Nephron progenitor cell (in vitro differentiated cells): ENCODE measurements at regions not wholly inside any gene's neighbourhood (a gene's known extent, or its start where the extent isn't known, plus 50 kb on each side); places are given as distances from the start of the nearest gene placed in this dataset.

Source experiments
- DNase-seq: peaks from one replicate; pipeline ENCODE4 v3.0.0; 2021
- H3K27ac Mint-ChIP-seq: 2 replicates; pipeline ENCODE4 v1.8.0; 2021; ENCODE audit warnings: mild to moderate bottlenecking, moderate library complexity, mixed read lengths
- H3K27me3 Mint-ChIP-seq: 2 replicates; pipeline ENCODE4 v1.8.0; 2021; ENCODE audit warnings: mild to moderate bottlenecking, low read depth, mixed read lengths; ENCODE audit not compliant: poor library complexity
- H3K36me3 Mint-ChIP-seq: 2 replicates; pipeline ENCODE4 v1.8.0; 2021; ENCODE audit warnings: low read depth, mixed read lengths
- H3K4me1 Mint-ChIP-seq: 2 replicates; pipeline ENCODE4 v1.8.0; 2021; ENCODE audit warnings: mixed read lengths
- H3K4me3 Mint-ChIP-seq: 2 replicates; pipeline ENCODE4 v1.8.0; 2021; ENCODE audit warnings: mild to moderate bottlenecking, moderate library complexity, mixed read lengths
- H3K9me3 Mint-ChIP-seq: 2 replicates; pipeline ENCODE4 v1.8.0; 2021; ENCODE audit warnings: mild to moderate bottlenecking, moderate library complexity, mixed read lengths
- TF ChIP-seq, protein P1 (sequence below): fragments of 200-600 bp; sonication (generic); IDR thresholded peaks from 2 replicates; pipeline ENCODE4 v1.5.0; 2021; ENCODE audit warnings: antibody characterized with exemption

- no peak for DNase-seq
- Mint-ChIP-seq H3K9me3 (no peaks in the 10 kb centered on the region), H3K4me1 (peaks cover 8% of the 10 kb centered on the region), H3K27ac (no peak overlapping the region), H3K36me3 (no peaks in the 10 kb centered on the region), H3K27me3 (no peaks in the 10 kb centered on the region), H3K4me3 (no peak overlapping the region)
- TF ChIP-seq, protein P1, sequence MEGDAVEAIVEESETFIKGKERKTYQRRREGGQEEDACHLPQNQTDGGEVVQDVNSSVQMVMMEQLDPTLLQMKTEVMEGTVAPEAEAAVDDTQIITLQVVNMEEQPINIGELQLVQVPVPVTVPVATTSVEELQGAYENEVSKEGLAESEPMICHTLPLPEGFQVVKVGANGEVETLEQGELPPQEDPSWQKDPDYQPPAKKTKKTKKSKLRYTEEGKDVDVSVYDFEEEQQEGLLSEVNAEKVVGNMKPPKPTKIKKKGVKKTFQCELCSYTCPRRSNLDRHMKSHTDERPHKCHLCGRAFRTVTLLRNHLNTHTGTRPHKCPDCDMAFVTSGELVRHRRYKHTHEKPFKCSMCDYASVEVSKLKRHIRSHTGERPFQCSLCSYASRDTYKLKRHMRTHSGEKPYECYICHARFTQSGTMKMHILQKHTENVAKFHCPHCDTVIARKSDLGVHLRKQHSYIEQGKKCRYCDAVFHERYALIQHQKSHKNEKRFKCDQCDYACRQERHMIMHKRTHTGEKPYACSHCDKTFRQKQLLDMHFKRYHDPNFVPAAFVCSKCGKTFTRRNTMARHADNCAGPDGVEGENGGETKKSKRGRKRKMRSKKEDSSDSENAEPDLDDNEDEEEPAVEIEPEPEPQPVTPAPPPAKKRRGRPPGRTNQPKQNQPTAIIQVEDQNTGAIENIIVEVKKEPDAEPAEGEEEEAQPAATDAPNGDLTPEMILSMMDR = no peak
These were observed 692.1 kb upstream of the CELF4 start for GRCh38 chr18:38257661-38258060.

DNA sequence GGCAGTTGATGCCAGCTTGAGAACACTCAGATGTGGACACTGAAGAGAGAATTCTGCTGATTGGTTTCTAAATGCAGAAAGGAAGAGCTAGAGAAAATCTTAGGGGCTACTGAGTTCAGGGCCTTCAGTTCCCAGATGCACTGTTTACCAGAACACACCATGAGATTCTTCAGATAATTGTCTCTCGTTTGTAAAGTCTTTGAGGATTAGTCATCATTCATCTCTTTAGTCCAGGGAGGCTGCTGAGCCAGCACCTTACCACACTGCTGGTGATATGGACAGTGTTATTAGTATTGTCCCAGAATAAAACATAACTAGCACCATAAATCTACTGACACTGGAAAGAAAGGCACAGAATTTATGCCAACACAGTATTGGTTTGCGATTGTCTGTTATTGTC is 690.8 kb upstream of the CELF4 start:
- Mint-ChIP-seq H3K9me3 (no peaks in the 10 kb centered on the region), H3K27me3 (no peaks in the 10 kb centered on the region), H3K4me3 (no peak overlapping the region), H3K27ac (no peak overlapping the region), H3K36me3 (no peaks in the 10 kb centered on the region), H3K4me1 (peaks cover 8% of the 10 kb centered on the region)
- TF ChIP-seq, protein P1 = no peak
- DNase-seq = no peak

DNA sequence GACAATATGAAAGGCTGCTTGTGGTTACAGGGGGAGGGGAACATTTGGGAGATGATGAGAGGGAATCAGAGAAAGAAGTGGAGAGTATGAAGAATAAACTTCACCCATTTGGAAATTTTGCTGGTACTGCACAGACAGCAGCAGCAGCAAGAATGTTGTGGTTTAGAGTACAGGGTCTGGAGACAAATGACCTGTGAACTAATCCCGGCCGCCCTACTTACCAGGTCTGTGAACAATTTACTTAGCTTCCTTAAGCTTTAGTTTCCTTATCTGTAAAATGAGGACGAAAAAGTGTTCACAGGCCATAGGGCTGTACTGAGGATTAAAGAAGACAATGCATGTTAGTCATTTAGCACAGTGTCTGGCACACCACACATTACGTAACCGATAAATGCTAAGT is 685.4 kb upstream of the CELF4 start:
- TF ChIP-seq, protein P1 = no peak
- peak overlapping the region; percentile 6 for H3K27ac Mint-ChIP-seq
- H3K4me1 Mint-ChIP-seq = no peaks in the 10 kb centered on the region
- H3K27me3 Mint-ChIP-seq = no peaks in the 10 kb centered on the region
- H3K36me3 Mint-ChIP-seq = no peaks in the 10 kb centered on the region
- DNase-seq = no peak
- no peaks in the 10 kb centered on the region for H3K9me3 Mint-ChIP-seq
- no peak overlapping the region for H3K4me3 Mint-ChIP-seq

DNA sequence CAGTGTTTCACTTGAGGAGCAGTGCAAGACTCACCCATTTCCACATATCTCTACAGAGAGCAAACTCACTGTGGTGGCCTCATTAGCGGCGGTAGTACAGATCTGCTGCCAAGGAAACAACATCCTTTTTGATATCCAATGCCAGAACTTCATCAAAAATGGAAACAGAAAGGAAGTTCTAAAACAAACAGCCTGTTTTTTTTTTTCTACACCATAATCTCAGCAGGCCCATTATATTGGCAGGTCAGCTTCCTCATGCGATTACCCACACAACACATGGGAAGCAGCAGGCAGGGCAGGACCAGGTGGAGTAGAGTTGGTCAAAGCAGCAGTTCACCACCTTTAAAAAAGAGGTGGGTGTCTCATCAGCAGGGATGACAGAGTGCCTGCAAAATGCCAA is 678.9 kb upstream of the CELF4 start:
- TF ChIP-seq, protein P1 = no peak
- Mint-ChIP-seq H3K4me1 (no peaks in the 10 kb centered on the region), H3K36me3 (no peaks in the 10 kb centered on the region), H3K4me3 (no peak overlapping the region), H3K27ac (no peak overlapping the region), H3K27me3 (peaks cover 3% of the 10 kb centered on the region), H3K9me3 (peaks cover 3% of the 10 kb centered on the region)
- no peak for DNase-seq

DNA sequence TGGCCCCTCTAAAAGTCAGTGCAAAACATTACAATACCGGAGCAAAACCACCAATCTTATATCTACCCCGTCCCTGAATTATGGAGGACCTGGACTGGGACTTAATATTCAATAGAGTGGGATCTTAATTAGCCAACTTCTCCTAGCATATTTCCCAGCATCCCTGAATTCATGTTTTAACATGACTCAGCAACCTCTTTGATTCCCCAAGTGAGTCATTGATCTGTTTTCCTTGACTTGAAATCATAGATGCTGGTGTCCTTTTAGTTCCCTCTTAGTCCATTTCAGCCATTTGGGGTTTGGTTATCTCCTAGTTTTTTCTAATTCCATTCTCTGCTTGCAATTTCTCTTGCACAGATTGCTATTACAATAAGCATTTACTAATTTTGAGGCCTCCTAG is 677.7 kb upstream of the CELF4 start:
- H3K36me3 Mint-ChIP-seq = no peaks in the 10 kb centered on the region
- H3K4me1 Mint-ChIP-seq = no peaks in the 10 kb centered on the region
- H3K4me3 Mint-ChIP-seq = no peak overlapping the region

GRCh38 chr18:38241736-38242135 is 676.1 kb upstream of the CELF4 start:
- Mint-ChIP-seq H3K27ac (no peak overlapping the region), H3K27me3 (peaks cover 3% of the 10 kb centered on the region), H3K36me3 (no peaks in the 10 kb centered on the region), H3K4me1 (no peaks in the 10 kb centered on the region), H3K4me3 (no peak overlapping the region), H3K9me3 (peaks cover 3% of the 10 kb centered on the region)
- TF ChIP-seq, protein P1 = no peak
- DNase-seq = no peak

More for the DNA sequence above, 677.7 kb upstream of the CELF4 start:
- Mint-ChIP-seq H3K9me3 (peaks cover 3% of the 10 kb centered on the region), H3K27me3 (peaks cover 3% of the 10 kb centered on the region), H3K27ac (no peak overlapping the region)
- TF ChIP-seq, protein P1 = no peak
- no peak for DNase-seq
